NT2/D1 (cell line): ENCODE measurements at regions not wholly inside any gene's neighbourhood (a gene's known extent, or its start where the extent isn't known, plus 50 kb on each side); places are given as distances from the start of the nearest gene placed in this dataset.

Experiments
- DNase-seq: peaks from one replicate; pipeline ENCODE4 v3.0.0-alpha.2; 2011; ENCODE audit warnings: low read depth, low spot score
- H3K27me3 ChIP-seq: 2 replicates; pipeline ENCODE4 v1.6.0; 2011; ENCODE audit warnings: mild to moderate bottlenecking; ENCODE audit not compliant: insufficient read length, insufficient read depth
- H3K36me3 ChIP-seq: 2 replicates; pipeline ENCODE4 v1.6.1; 2011; ENCODE audit warnings: mild to moderate bottlenecking, low read length, mixed read lengths; ENCODE audit not compliant: insufficient read depth, insufficient read length
- H3K4me1 ChIP-seq: 2 replicates; pipeline ENCODE4 v1.5.1; 2011; ENCODE audit not compliant: insufficient read depth, insufficient read length
- H3K4me3 ChIP-seq: 2 replicates; pipeline ENCODE4 v1.5.1; 2011; ENCODE audit warnings: low read depth; ENCODE audit not compliant: insufficient read length
- H3K9ac ChIP-seq: 2 replicates; pipeline ENCODE4 v1.6.0; 2011; ENCODE audit warnings: low read depth; ENCODE audit not compliant: insufficient read length
- H3K9me3 ChIP-seq: 2 replicates; pipeline ENCODE4 v1.5.1; 2011; ENCODE audit warnings: mild to moderate bottlenecking, low read length; ENCODE audit not compliant: insufficient read depth
- SUZ12 ChIP-seq: IDR thresholded peaks from 2 replicates; pipeline ENCODE4 v1.6.1; 2011; ENCODE audit not compliant: insufficient read length, insufficient read depth; ENCODE audit errors: extremely low read depth
- YY1 ChIP-seq: IDR thresholded peaks from 2 replicates; pipeline ENCODE4 v1.6.1; 2011; ENCODE audit not compliant: insufficient read length, insufficient read depth
- ZNF274 ChIP-seq: IDR thresholded peaks from 2 replicates; pipeline ENCODE4 v1.6.1; 2011; ENCODE audit warnings: mild to moderate bottlenecking, low read depth, low read length

DNA sequence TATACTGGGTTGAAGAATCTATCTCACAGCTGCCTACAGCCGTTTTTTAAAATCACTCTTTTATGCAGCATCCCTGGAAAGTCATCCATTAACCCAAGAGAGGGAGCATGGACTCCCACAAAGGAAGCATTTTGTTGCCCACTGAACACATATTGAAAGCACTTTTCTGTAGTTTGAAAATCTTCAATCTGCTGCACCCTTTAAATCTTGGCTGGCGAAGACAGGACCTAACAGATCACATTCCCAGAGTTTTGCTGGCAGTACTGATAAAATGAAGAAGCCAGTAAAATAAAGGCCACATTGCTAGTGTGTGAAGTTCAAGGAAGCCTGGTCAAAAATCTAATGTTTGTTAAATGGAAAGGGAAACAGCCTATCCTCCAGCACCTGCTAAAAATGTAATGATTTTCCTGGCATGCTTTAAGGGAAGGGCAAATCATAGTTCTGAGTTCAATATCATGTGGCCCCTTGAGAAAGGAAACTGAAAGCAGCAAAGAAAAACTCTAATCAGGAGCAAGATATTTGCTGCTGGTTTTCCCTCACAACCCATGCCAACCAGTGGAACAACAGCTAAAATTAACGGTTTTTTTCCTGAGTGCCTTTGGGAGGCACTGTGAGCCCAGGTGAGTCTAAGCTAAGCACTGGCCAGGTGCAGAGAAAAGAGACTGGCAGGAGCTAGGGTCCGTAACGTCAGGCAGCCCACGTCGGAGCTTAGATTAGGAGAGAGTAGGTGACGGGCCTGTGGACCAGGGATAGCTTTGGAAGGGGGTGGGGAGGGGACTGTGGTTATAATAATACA is 97.9 kb upstream of the PALS2 start:
- Histone ChIP-seq H3K27me3 (no peaks in the 10 kb centered on the region), H3K4me1 (peaks cover 3% of the 10 kb centered on the region), H3K9me3 (no peaks in the 10 kb centered on the region), H3K36me3 (no peaks in the 10 kb centered on the region), H3K9ac (no peak overlapping the region), H3K4me3 (no peak overlapping the region)
- DNase-seq, result no peak
- TF ChIP-seq SUZ12 (no peak), ZNF274 (no peak), YY1 (no peak)

DNA sequence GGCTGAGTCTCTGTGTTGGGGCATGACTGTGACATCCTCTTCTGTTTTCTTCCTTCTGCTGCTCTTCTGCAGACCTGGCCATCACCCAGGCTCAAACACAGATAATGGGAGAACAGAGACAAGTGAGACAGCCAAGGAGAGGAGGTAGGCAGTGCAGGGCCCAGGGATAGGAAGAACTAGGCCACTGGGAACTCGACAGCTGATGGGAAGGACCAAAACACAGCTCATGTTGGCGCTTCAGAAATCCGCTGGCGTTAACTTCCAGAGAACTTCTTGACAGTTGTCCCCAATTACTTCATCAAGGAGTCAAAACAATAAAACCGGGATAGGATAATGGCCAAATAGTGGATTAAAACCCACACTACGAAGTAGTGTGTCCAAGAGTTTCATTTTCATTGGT is 97.0 kb upstream of the PALS2 start:
- no peak for DNase-seq
- H3K36me3 ChIP-seq, result no peaks in the 10 kb centered on the region
- peaks cover 3% of the 10 kb centered on the region for H3K4me1 ChIP-seq
- no peak overlapping the region for H3K9ac ChIP-seq
- no peaks in the 10 kb centered on the region for H3K27me3 ChIP-seq
- H3K4me3 ChIP-seq, result no peak overlapping the region
- no peak for TF ChIP-seq ZNF274
- TF ChIP-seq YY1, result no peak
- no peak for TF ChIP-seq SUZ12
- H3K9me3 ChIP-seq, result no peaks in the 10 kb centered on the region

DNA sequence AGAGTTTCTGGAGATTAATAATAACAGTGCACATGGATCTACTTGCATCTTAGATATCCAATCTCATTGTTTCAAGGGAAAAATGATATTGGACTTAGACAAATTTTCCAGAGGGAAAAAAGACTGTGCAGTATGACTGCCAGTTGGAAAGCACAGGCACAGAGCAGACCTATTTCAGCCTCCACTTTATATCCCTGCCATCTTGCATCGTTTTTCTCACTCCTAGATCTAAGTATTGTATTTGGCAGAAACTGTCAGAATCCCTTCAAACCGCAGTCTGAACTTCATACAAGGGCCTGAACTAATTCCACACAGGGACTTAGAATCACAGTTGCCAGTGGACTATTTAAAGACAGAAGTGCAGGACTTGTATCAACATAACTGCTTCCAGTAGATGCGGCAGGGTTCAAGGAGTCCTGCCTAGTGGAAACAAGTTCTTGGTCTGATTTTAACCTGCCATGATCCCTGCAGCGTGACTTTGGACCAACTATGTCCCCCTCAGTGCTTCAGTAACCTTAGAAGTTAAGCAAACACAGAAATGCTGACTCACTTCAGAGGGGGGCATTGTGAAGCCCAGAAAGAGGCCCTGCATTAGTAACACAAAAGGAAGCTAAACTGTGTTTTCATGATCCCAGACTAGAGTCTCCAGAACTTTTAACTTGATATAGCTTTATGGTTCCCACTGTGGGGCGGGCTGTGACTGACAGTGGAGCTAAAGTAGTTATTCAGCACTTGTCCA is 95.7 kb upstream of the PALS2 start:
- DNase-seq, result peak; percentile 86
- H3K4me1 ChIP-seq, result peaks cover 3% of the 10 kb centered on the region
- H3K4me3 ChIP-seq, result no peak overlapping the region
- no peaks in the 10 kb centered on the region for H3K9me3 ChIP-seq
- TF ChIP-seq YY1 (no peak), SUZ12 (no peak), ZNF274 (no peak)
- no peaks in the 10 kb centered on the region for H3K36me3 ChIP-seq
- no peaks in the 10 kb centered on the region for H3K27me3 ChIP-seq
- no peak overlapping the region for H3K9ac ChIP-seq

DNA sequence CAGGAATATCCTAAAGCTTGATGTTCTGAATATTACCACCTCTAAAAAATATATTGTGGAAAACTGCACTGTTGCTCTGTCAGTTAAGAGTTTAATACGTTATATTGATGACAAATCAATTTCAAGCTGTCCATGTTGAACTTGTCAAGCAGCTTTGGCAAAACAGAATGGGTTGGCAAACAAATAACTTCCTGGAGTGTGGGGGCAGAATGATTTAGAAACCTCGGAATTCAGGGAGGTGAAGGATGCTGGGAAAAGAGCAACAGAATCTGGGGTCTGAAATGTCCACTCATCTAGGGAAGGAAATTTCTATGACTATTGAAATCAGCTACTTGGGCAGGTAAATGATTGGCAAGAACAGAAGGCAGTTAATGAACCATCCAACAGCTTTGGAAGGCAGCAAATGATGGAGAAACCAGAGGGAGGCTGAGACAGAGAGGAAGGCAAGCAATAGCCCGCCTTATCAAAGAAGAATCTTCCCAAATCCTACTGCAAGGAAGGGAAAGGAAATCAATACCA is 95.1 kb upstream of the PALS2 start:
- Histone ChIP-seq H3K36me3 (no peaks in the 10 kb centered on the region), H3K27me3 (no peaks in the 10 kb centered on the region), H3K4me3 (no peak overlapping the region), H3K9me3 (no peaks in the 10 kb centered on the region), H3K4me1 (peaks cover 3% of the 10 kb centered on the region), H3K9ac (no peak overlapping the region)
- TF ChIP-seq SUZ12, result no peak
- no peak for TF ChIP-seq ZNF274
- no peak for TF ChIP-seq YY1
- DNase-seq, result no peak

DNA sequence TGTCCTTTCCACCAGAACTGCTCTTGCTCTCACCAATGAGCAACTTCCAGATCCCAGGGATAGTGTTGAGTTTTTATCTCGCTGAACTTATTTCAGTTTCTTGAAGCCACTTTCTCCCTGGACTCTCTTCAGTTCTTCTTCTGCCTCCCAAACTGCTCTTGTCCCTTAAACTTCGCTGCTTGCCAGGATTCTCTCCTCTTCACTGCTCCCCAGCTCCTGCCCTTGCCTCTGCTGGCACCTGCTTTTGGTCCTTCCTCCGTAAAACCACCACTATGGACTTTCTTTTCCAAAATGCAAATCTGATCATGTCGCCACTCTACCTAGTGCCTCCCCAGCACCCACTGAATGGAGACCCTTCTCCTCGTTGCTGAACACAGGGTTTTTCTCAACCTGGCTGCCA is 92.8 kb upstream of the PALS2 start:
- no peaks in the 10 kb centered on the region for H3K9me3 ChIP-seq
- TF ChIP-seq YY1 (no peak), ZNF274 (no peak), SUZ12 (no peak)
- peaks cover 3% of the 10 kb centered on the region for H3K4me1 ChIP-seq
- H3K4me3 ChIP-seq, result no peak overlapping the region
- H3K27me3 ChIP-seq, result no peaks in the 10 kb centered on the region
- H3K36me3 ChIP-seq, result no peaks in the 10 kb centered on the region
- H3K9ac ChIP-seq, result no peak overlapping the region
- DNase-seq, result no peak

DNA sequence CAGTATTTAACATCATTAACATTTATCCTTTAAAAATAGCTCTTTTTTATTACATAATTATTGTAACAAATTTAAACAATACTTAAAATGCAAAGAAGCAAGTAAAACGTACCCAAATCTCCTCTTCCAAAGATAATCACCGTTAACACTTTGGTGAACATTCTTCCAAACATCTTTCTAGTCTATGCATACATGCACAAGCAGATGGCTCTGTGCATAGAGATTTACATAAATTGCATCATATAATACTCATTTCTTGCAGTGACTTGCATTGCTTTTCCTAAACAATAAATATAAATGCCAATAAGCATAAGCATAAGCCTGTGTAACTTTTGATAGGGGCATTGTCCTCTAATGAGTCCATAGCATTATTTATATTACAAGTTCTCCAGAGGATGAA is 89.4 kb upstream of the PALS2 start:
- TF ChIP-seq SUZ12 (no peak), ZNF274 (no peak), YY1 (no peak)
- no peaks in the 10 kb centered on the region for H3K36me3 ChIP-seq
- no peak overlapping the region for H3K4me3 ChIP-seq
- no peaks in the 10 kb centered on the region for H3K27me3 ChIP-seq
- no peaks in the 10 kb centered on the region for H3K4me1 ChIP-seq
- no peak for DNase-seq
- no peaks in the 10 kb centered on the region for H3K9me3 ChIP-seq
- no peak overlapping the region for H3K9ac ChIP-seq

DNA sequence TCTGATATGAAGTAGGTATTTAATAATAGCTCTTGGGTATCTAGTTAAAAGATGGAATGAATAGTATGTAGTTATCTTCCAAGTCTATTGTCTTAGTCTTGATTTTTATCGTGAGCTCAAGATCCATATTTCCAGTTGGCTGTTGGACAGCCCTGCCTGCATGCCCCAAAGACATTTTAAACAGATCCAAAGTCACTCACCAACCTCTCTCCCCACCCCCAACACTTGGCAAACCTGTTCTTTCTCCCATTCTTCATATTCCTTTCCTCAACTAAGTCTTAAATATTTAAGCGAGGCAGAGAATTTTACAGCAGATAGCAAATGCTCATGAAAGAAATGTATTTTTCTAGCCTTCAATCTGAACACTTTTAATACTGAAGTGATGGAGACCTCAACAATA is 80.7 kb upstream of the PALS2 start:
- Histone ChIP-seq H3K27me3 (no peaks in the 10 kb centered on the region), H3K9me3 (peaks cover 21% of the 10 kb centered on the region; the same call in 1 of the 2 replicates), H3K4me3 (no peak overlapping the region), H3K36me3 (no peaks in the 10 kb centered on the region), H3K4me1 (no peaks in the 10 kb centered on the region), H3K9ac (no peak overlapping the region)
- DNase-seq, result no peak
- TF ChIP-seq YY1 (no peak), ZNF274 (no peak)
